Parathyroid adenoma (tissue), 2 donors: ENCODE measurements at regions not wholly inside any gene's neighbourhood (a gene's known extent, or its start where the extent isn't known, plus 50 kb on each side); places are given as distances from the start of the nearest gene placed in this dataset.
"Not testable (repeated sequence)": the region's sequence is repeated elsewhere in the genome, so short reads cannot be mapped to it uniquely, and the experiment has no call there.

ENCODE experiments used
- H2AFZ ChIP-seq: fragments of 300-600 bp; sonication (generic); one replicate; pipeline ENCODE4 v1.7.0; 2017; ENCODE audit warnings: antibody characterized with exemption, mild to moderate bottlenecking
- H3K27ac ChIP-seq: fragments of 300-600 bp; sonication (generic); one replicate; pipeline ENCODE4 v1.7.0; 2017
- H3K27me3 ChIP-seq: fragments of 300-600 bp; sonication (generic); one replicate; pipeline ENCODE4 v1.7.0; 2017; ENCODE audit warnings: low read length; ENCODE audit not compliant: control insufficient read depth, insufficient read depth
- H3K36me3 ChIP-seq: fragments of 300-600 bp; sonication (generic); one replicate; pipeline ENCODE4 v1.7.0; 2017; ENCODE audit warnings: low read length; ENCODE audit not compliant: control insufficient read depth, insufficient read depth
- H3K4me1 ChIP-seq: fragments of 300-600 bp; sonication (generic); one replicate; pipeline ENCODE4 v1.7.0; 2017; ENCODE audit warnings: control low read depth
- H3K4me2 ChIP-seq: fragments of 300-600 bp; sonication (generic); one replicate; pipeline ENCODE4 v1.7.0; 2017; ENCODE audit warnings: low read length
- H3K4me3 ChIP-seq: fragments of 300-600 bp; sonication (generic); one replicate; pipeline ENCODE4 v1.7.0; 2017; ENCODE audit warnings: low read depth, low read length
- H3K79me2 ChIP-seq: fragments of 300-600 bp; sonication (generic); one replicate; pipeline ENCODE4 v1.7.0; 2017; ENCODE audit warnings: control low read depth
- H3K9ac ChIP-seq: fragments of 300-600 bp; sonication (generic); one replicate; pipeline ENCODE4 v1.7.0; 2017; ENCODE audit warnings: mild to moderate bottlenecking
- H3K9me3 ChIP-seq: fragments of 300-600 bp; sonication (generic); one replicate; pipeline ENCODE4 v1.7.0; 2017; ENCODE audit warnings: low read length; ENCODE audit not compliant: control insufficient read depth
- TF ChIP-seq, protein P1 (sequence below): fragments of 300-600 bp; sonication (generic); IDR thresholded peaks from one replicate; pipeline ENCODE4 v1.7.0; 2017; ENCODE audit warnings: antibody characterized with exemption, mild to moderate bottlenecking
- donor health status: primary hyperparathyroidism.

DNA sequence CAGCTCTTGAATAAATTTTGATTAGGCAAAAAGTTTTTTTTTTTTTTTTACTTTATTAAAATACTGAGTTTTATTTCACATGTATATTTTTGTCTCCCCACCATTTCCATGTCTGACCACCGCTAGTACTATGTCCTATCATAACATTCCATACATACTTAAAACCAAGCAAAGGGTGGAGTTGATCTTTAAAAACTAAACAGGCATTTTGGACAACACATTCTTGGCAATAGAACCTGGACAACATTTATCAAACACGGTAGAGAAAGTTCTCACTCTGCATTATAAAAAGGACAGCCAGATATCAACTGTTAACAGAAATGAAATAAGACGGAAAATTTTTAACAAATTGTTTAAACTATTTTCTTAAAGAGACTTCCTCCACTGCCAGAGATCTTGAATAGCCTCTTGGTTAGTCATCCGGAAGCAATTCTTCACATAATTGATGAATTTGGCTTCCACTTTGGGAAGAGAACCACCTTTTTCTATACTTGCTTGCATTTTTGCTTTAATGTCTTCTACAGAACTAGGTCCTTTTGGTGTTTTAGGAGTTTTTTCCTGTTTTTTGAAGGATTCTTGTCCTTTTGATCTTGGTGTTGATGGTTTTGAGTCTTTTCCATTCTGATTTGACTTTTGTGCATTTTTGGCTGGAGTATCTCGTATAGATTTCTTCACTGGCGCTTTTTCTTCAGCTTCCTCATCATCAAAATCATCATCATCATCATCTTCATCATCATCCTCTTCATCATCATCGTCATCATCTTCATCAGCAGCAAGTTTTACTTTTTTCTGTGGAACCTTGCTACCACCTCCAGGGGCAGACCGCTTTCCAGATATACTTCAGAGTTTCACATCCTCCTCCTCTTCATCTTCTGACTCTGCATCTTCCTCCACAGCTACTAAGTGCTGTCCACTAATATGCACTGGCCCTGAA is 58.7 kb downstream of the POU5F2 start:
- H3K9me3 ChIP-seq, H3K79me2 ChIP-seq, H3K4me3 ChIP-seq, H3K4me1 ChIP-seq, H3K27ac ChIP-seq, H3K36me3 ChIP-seq, H2AFZ ChIP-seq, H3K9ac ChIP-seq, H3K4me2 ChIP-seq, H3K27me3 ChIP-seq: not testable (repeated sequence)

DNA sequence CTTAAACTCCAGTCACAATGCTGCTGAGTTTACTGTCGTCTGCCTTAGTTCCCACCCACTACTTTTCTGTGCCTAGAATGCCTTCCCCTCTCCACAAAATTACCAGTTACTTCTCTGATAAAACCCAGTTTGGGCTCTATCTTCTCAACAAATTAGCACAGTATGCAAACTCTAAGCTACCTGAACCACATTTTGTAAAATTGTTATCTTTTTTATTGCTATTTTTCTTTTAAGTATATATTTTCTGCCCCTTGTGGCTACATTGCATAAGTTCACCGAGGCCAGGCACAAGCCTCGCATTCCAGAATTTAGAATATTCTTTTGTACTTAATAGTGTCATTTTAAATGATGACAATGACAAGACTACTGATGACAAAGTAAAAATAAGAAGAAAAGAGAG is 60.0 kb downstream of the POU5F2 start:
- TF ChIP-seq, protein P1, sequence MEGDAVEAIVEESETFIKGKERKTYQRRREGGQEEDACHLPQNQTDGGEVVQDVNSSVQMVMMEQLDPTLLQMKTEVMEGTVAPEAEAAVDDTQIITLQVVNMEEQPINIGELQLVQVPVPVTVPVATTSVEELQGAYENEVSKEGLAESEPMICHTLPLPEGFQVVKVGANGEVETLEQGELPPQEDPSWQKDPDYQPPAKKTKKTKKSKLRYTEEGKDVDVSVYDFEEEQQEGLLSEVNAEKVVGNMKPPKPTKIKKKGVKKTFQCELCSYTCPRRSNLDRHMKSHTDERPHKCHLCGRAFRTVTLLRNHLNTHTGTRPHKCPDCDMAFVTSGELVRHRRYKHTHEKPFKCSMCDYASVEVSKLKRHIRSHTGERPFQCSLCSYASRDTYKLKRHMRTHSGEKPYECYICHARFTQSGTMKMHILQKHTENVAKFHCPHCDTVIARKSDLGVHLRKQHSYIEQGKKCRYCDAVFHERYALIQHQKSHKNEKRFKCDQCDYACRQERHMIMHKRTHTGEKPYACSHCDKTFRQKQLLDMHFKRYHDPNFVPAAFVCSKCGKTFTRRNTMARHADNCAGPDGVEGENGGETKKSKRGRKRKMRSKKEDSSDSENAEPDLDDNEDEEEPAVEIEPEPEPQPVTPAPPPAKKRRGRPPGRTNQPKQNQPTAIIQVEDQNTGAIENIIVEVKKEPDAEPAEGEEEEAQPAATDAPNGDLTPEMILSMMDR = no peak
- no peaks in the 10 kb centered on the region for H3K36me3 ChIP-seq
- no peak overlapping the region for H2AFZ ChIP-seq
- H3K27ac ChIP-seq = no peak overlapping the region
- no peak overlapping the region for H3K4me2 ChIP-seq
- H3K27me3 ChIP-seq = no peaks in the 10 kb centered on the region
- H3K9me3 ChIP-seq = no peaks in the 10 kb centered on the region
- no peaks in the 10 kb centered on the region for H3K79me2 ChIP-seq
- no peak overlapping the region for H3K9ac ChIP-seq
- H3K4me3 ChIP-seq = no peak overlapping the region
- peaks cover 4% of the 10 kb centered on the region for H3K4me1 ChIP-seq

DNA sequence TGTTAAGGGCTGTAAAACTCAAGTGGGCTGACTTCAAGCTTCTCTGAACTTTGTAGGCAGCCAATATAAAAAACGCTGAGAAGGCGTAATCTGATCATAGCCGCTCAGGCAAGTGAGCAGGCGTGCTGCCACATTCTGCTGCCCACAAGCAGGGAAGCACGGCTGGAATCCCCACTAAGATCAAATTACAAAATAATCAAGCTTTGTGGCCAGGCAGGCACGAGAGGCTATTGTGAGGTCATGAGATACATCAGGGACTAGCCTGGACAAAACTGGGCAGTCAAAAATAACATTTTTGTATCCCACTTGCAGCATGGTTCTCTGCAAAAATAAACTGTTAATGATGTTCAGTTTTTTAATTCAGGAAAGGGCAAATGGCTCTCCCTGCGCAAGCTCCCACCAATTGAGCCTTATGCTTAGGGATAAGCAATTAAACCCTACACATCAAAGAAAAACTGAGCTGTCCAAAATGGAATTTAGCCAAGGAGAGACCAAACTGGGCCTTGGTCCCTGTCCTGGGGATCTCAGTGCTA is 64.0 kb downstream of the POU5F2 start:
- H3K4me3 ChIP-seq = no peak overlapping the region
- H3K27ac ChIP-seq = no peak overlapping the region
- no peaks in the 10 kb centered on the region for H3K9me3 ChIP-seq
- no peak overlapping the region for H3K9ac ChIP-seq
- no peaks in the 10 kb centered on the region for H3K27me3 ChIP-seq
- TF ChIP-seq, protein P1 = no peak
- H3K79me2 ChIP-seq = no peaks in the 10 kb centered on the region
- no peaks in the 10 kb centered on the region for H3K36me3 ChIP-seq
- no peak overlapping the region for H2AFZ ChIP-seq
- H3K4me1 ChIP-seq = peaks cover 4% of the 10 kb centered on the region
- H3K4me2 ChIP-seq = peak overlapping the region; percentile 15

DNA sequence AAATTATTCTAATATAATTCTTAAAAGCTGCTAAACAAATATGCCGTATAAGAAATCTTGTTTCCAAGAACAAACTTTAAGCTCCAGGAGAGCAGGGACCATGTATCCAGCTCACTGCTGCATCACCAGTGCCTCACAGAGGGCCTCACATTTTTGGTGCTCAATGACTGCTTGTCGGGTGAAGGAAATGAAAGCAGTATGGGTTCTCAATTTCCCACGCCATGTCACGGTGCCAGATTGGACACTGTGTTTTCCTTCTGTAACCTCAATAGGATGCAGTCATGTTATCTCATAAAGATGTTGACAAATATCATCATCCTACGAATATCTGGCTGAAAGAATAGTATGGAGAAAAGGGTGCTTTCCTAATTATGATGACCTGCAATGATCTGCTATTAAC is 64.7 kb downstream of the POU5F2 start:
- Histone ChIP-seq H3K9me3 (no peaks in the 10 kb centered on the region), H3K4me2 (peak overlapping the region; percentile 16), H3K4me3 (no peak overlapping the region), H3K27me3 (no peaks in the 10 kb centered on the region), H3K4me1 (peaks cover 4% of the 10 kb centered on the region), H3K27ac (no peak overlapping the region), H3K79me2 (no peaks in the 10 kb centered on the region), H3K36me3 (no peaks in the 10 kb centered on the region), H2AFZ (no peak overlapping the region), H3K9ac (no peak overlapping the region)
- TF ChIP-seq, protein P1 = no peak

DNA sequence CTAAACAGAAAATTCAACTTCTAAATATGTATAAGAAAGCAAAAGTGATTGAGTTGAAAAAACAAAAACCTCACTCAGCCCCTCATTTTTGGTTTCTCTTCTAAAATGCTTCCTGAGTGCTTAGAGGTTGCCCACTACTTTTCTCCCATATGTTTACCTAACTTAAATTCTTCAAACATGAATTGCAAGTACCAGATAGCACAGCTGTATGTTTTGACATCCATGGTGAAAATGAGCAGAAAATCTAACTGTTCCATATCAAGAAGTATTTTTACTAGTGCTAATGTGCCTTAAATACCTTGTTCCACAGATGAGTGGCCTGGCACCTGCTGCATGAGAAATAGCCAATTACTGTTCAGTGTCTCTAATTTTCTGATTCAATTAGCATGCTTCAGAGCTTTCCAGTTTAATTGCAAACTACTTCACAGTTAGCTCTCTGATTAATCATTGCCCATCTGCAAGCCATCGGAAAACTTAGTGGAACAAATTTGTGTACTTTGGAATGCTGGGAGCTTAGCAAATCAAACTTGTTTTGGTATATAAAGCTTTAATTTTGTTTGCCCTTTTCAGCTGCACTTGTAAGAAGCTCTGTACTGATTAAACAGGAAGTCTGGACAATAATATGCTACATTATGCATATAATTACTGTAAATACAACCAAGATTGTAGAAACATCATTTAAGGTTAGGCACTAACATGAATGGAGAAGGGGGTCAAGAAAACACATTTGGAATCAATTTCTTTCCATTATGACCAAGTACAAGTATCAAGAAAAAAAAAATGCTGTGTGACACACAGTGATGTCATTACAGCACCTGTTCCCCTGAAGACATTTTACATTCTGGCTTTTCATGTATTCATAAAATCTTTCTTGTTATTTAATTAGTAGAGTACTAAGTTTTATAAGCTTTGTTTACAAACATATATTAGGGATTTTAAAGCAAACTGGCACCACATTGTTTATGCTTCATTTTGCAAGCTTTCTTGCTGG is 65.6 kb downstream of the POU5F2 start:
- Histone ChIP-seq H3K79me2 (no peaks in the 10 kb centered on the region), H3K4me2 (no peak overlapping the region), H2AFZ (no peak overlapping the region), H3K4me3 (no peak overlapping the region), H3K36me3 (no peaks in the 10 kb centered on the region), H3K4me1 (peaks cover 4% of the 10 kb centered on the region), H3K9ac (no peak overlapping the region), H3K9me3 (no peaks in the 10 kb centered on the region), H3K27ac (no peak overlapping the region), H3K27me3 (no peaks in the 10 kb centered on the region)
- TF ChIP-seq, protein P1 = no peak
